ENCODE measurements at regions not wholly inside any gene's neighbourhood (a gene's known extent, or its start where the extent isn't known, plus 50 kb on each side); places are given as distances from the start of the nearest gene placed in this dataset.
A peak's percentile ranks its signal among the peaks of the same experiment; 100 is the strongest.

GRCh38 chr10:83869898-83870297, 269.4 kb upstream of the GHITM start:
- no peak overlapping the region for H3K4me3 ChIP-seq (ENCODE audit: control insufficient read depth in 2 of 3, extremely low read depth in 1 of 3, insufficient read depth in 2 of 3, low read depth in 1 of 3, low read length in 3 of 3)
- H3K4me2 ChIP-seq (ENCODE audit: control insufficient read depth, extremely low read depth, insufficient read depth, low read depth, low read length) = no peak overlapping the region
- TF ChIP-seq CTCF (optimal IDR thresholded peaks at IDR 0.05 in 1 of 3, IDR thresholded peaks at IDR 0.05 in 1 of 3, conservative IDR thresholded peaks at IDR 0.05 in 1 of 3; ENCODE audit: extremely low read depth in 1 of 3, insufficient read depth in 2 of 3, low read length in 3 of 3) (no peak), EZH2 (IDR thresholded peaks at IDR 0.05; ENCODE audit: low read length) (no peak)
- dilution Hi-C loops (cut with MboI; ENCODE audit: extremely low pct_ligation_motif_present, low sequenced_read_pairs) = no loop called here
- no peak overlapping the region for H3K9ac ChIP-seq (ENCODE audit: control insufficient read depth, extremely low read depth, insufficient read depth, low read length)
- H3K79me2 ChIP-seq (ENCODE audit: control insufficient read depth, insufficient read depth, low read length) = no peaks in the 10 kb centered on the region
- no peaks in the 10 kb centered on the region for H3K9me1 ChIP-seq (ENCODE audit: control insufficient read depth, extremely low read depth, insufficient read depth, low read length)
- H2AFZ ChIP-seq (ENCODE audit: control insufficient read depth, low read length) = no peak overlapping the region
- FAIRE-seq (no peak), DNase-seq (ENCODE audit: low read depth, low spot score) (no peak)
- no peak overlapping the region for H3K27ac ChIP-seq (ENCODE audit: control insufficient read depth, insufficient read depth, low read length)
- no peaks in the 10 kb centered on the region for H3K4me1 ChIP-seq (ENCODE audit: control insufficient read depth, extremely low read depth, insufficient read depth, low read length)
- H4K20me1 ChIP-seq (ENCODE audit: control insufficient read depth, extremely low read depth, insufficient read depth, low read length) = no peaks in the 10 kb centered on the region
- no peaks in the 10 kb centered on the region for H3K36me3 ChIP-seq (ENCODE audit: control insufficient read depth in 2 of 2, extremely low read depth in 1 of 2, insufficient read depth in 2 of 2, low read length in 2 of 2)
- H3K27me3 ChIP-seq (ENCODE audit: control insufficient read depth, extremely low read depth, insufficient read depth, low read length) = no peaks in the 10 kb centered on the region
- no peaks in the 10 kb centered on the region for H3K9me3 ChIP-seq (ENCODE audit: control insufficient read depth, low read depth, low read length)

- DNase-seq (ENCODE audit: low read depth, low spot score) (peak; percentile 17), FAIRE-seq (no peak)
- Histone ChIP-seq H3K9ac (ENCODE audit: control insufficient read depth, extremely low read depth, insufficient read depth, low read length) (no peak overlapping the region), H3K4me2 (ENCODE audit: control insufficient read depth, extremely low read depth, insufficient read depth, low read depth, low read length) (no peak overlapping the region), H3K9me3 (ENCODE audit: control insufficient read depth, low read depth, low read length) (no peaks in the 10 kb centered on the region), H3K27me3 (ENCODE audit: control insufficient read depth, extremely low read depth, insufficient read depth, low read length) (no peaks in the 10 kb centered on the region), H3K79me2 (ENCODE audit: control insufficient read depth, insufficient read depth, low read length) (no peaks in the 10 kb centered on the region), H3K27ac (ENCODE audit: control insufficient read depth, insufficient read depth, low read length) (no peak overlapping the region), H3K4me3 (ENCODE audit: control insufficient read depth in 2 of 3, extremely low read depth in 1 of 3, insufficient read depth in 2 of 3, low read depth in 1 of 3, low read length in 3 of 3) (no peak overlapping the region), H3K9me1 (ENCODE audit: control insufficient read depth, extremely low read depth, insufficient read depth, low read length) (no peaks in the 10 kb centered on the region), H4K20me1 (ENCODE audit: control insufficient read depth, extremely low read depth, insufficient read depth, low read length) (no peaks in the 10 kb centered on the region), H3K36me3 (ENCODE audit: control insufficient read depth in 2 of 2, extremely low read depth in 1 of 2, insufficient read depth in 2 of 2, low read length in 2 of 2) (no peaks in the 10 kb centered on the region), H2AFZ (ENCODE audit: control insufficient read depth, low read length) (no peak overlapping the region), H3K4me1 (ENCODE audit: control insufficient read depth, extremely low read depth, insufficient read depth, low read length) (no peaks in the 10 kb centered on the region)
- dilution Hi-C loops (cut with MboI; ENCODE audit: extremely low pct_ligation_motif_present, low sequenced_read_pairs) = no loop called here
- TF ChIP-seq EZH2 (IDR thresholded peaks at IDR 0.05; ENCODE audit: low read length) = no peak
- peak; percentile 89 to 98 (median 97) for TF ChIP-seq CTCF (optimal IDR thresholded peaks at IDR 0.05 in 1 of 3, IDR thresholded peaks at IDR 0.05 in 1 of 3, conservative IDR thresholded peaks at IDR 0.05 in 1 of 3; ENCODE audit: extremely low read depth in 1 of 3, insufficient read depth in 2 of 3, low read length in 3 of 3)
These were observed 267.9 kb upstream of the GHITM start for GRCh38 chr10:83871187-83872081.

Measured in keratinocyte (primary cell).